Calu3 (cell line): ENCODE measurements at regions not wholly inside any gene's neighbourhood (a gene's known extent, or its start where the extent isn't known, plus 50 kb on each side); places are given as distances from the start of the nearest gene placed in this dataset.

ENCODE experiments used
- BruUV-seq: library from RNA; stranded (reverse); fragments of 400-500 nt; replicated peaks from 2 replicates; lab custom pipeline; 2021; lab: Mats Ljungman, UMichigan
- CTCF ChIA-PET: fragments of 300-600 bp; sonication (Branson Sonifier 250); formaldehyde crosslinking; loops from one replicate; lab custom pipeline; 2022; ENCODE audit warnings: antibody characterized with exemption; lab: Charles Lee
- DNase-seq: peaks from one replicate; pipeline ENCODE4 v3.0.0; 2022
- H3K27ac Mint-ChIP-seq: one replicate; pipeline ENCODE4 v1.8.0; 2022; ENCODE audit warnings: mixed read lengths; ENCODE audit not compliant: unreplicated experiment
- H3K27me3 Mint-ChIP-seq: one replicate; pipeline ENCODE4 v1.8.0; 2022; ENCODE audit warnings: mixed read lengths; ENCODE audit not compliant: unreplicated experiment
- H3K36me3 Mint-ChIP-seq: one replicate; pipeline ENCODE4 v1.8.0; 2022; ENCODE audit warnings: mild to moderate bottlenecking, moderate library complexity, mixed read lengths; ENCODE audit not compliant: insufficient read depth, unreplicated experiment
- H3K4me1 Mint-ChIP-seq: one replicate; pipeline ENCODE4 v1.8.0; 2022; ENCODE audit warnings: mild to moderate bottlenecking, low read depth, mixed read lengths; ENCODE audit not compliant: unreplicated experiment
- H3K4me3 Mint-ChIP-seq: one replicate; pipeline ENCODE4 v1.8.0; 2022; ENCODE audit warnings: mild to moderate bottlenecking, low read depth, moderate library complexity, mixed read lengths; ENCODE audit not compliant: unreplicated experiment
- H3K9me3 Mint-ChIP-seq: one replicate; pipeline ENCODE4 v1.8.0; 2022; ENCODE audit warnings: low read depth, mixed read lengths; ENCODE audit not compliant: unreplicated experiment
- intact Hi-C: fragments of 100-400 bp; cut with micrococcal nuclease; formaldehyde crosslinking; loops from one replicate; pipeline ENCODE4 v1.10.0; 2022; ENCODE audit not compliant: unreplicated experiment
- TF ChIP-seq, protein P1 (sequence below): fragments of 200-600 bp; IDR thresholded peaks from one replicate; pipeline ENCODE4 v1.8.0; 2022; ENCODE audit warnings: antibody characterized with exemption; ENCODE audit not compliant: unreplicated experiment

DNA sequence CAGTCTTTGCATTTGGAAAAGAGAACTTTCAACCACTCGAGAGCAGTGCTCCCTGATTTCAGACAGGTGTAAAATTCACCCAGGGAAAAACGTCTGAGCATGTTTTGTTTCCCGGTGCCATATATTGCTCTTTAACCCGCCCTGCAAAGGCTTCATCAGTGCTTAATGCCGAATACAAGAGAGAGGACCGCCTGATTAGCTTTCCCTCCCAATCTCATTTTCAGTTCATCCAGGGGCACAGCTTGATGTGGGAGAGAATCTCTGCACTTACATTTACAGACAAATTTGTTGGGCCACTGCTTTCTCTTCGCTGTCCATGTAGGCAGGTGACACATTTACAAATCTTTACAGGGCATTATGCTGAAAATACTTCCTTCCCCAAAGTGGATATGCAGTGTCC, 499.1 kb downstream of the LIG4 start:
- no peaks in the 10 kb centered on the region for H3K4me1 Mint-ChIP-seq
- no peak overlapping the region for H3K27ac Mint-ChIP-seq
- TF ChIP-seq, protein P1, sequence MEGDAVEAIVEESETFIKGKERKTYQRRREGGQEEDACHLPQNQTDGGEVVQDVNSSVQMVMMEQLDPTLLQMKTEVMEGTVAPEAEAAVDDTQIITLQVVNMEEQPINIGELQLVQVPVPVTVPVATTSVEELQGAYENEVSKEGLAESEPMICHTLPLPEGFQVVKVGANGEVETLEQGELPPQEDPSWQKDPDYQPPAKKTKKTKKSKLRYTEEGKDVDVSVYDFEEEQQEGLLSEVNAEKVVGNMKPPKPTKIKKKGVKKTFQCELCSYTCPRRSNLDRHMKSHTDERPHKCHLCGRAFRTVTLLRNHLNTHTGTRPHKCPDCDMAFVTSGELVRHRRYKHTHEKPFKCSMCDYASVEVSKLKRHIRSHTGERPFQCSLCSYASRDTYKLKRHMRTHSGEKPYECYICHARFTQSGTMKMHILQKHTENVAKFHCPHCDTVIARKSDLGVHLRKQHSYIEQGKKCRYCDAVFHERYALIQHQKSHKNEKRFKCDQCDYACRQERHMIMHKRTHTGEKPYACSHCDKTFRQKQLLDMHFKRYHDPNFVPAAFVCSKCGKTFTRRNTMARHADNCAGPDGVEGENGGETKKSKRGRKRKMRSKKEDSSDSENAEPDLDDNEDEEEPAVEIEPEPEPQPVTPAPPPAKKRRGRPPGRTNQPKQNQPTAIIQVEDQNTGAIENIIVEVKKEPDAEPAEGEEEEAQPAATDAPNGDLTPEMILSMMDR: no peak
- CTCF ChIA-PET: no interaction called here
- intact Hi-C loops: no loop called here
- no peaks in the 10 kb centered on the region for H3K9me3 Mint-ChIP-seq
- no TSS peak for BruUV-seq
- no peak for DNase-seq
- H3K4me3 Mint-ChIP-seq: no peak overlapping the region
- no peaks in the 10 kb centered on the region for H3K36me3 Mint-ChIP-seq
- H3K27me3 Mint-ChIP-seq: no peaks in the 10 kb centered on the region

DNA sequence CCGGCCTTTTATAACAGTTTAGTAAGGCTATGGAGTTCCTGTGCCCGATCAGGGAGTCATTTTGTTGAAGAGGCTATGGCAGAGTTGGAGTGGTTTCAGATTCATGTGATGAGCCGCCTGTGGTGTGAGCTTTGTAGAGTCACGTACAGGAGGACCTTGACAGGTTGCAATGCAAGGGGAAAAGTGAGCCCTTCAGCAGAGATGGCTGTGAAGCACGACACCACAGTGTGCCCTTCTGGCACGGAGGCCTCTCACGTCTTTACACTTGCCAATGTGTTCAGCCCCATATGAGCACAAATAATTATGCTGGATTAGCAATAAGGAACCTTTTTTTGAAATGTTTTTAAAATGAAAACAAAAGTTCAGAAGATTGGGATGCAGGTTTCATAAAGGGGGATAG, 499.8 kb downstream of the LIG4 start:
- TF ChIP-seq, protein P1: no peak
- Mint-ChIP-seq H3K9me3 (no peaks in the 10 kb centered on the region), H3K4me1 (no peaks in the 10 kb centered on the region), H3K27me3 (no peaks in the 10 kb centered on the region), H3K27ac (no peak overlapping the region), H3K4me3 (no peak overlapping the region), H3K36me3 (no peaks in the 10 kb centered on the region)
- BruUV-seq: no TSS peak
- CTCF ChIA-PET: no interaction called here
- DNase-seq: no peak
- intact Hi-C loops: no loop called here

DNA sequence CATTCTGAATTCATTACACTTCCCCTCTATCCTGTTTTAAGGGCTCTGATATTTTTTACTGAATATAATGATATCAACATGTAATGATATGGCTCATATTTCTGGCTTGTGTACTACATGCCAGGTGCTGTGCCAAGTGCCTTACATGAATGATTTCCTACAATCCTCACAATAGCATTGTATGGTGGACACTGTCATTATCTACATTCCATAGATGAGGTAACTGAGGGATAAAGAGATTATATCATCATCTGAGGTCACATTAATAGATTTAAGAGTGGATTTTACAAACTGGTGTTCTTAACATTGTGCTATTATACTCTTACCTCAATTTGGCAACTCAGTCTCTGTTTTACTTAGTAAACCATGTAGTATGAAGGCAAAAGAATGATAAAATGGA, 502.0 kb downstream of the LIG4 start:
- Mint-ChIP-seq H3K36me3 (no peaks in the 10 kb centered on the region), H3K4me1 (no peaks in the 10 kb centered on the region), H3K4me3 (no peak overlapping the region), H3K27ac (no peak overlapping the region), H3K9me3 (no peaks in the 10 kb centered on the region), H3K27me3 (no peaks in the 10 kb centered on the region)
- DNase-seq: no peak
- CTCF ChIA-PET: no interaction called here
- TF ChIP-seq, protein P1: no peak
- intact Hi-C loops: no loop called here
- no TSS peak for BruUV-seq

DNA sequence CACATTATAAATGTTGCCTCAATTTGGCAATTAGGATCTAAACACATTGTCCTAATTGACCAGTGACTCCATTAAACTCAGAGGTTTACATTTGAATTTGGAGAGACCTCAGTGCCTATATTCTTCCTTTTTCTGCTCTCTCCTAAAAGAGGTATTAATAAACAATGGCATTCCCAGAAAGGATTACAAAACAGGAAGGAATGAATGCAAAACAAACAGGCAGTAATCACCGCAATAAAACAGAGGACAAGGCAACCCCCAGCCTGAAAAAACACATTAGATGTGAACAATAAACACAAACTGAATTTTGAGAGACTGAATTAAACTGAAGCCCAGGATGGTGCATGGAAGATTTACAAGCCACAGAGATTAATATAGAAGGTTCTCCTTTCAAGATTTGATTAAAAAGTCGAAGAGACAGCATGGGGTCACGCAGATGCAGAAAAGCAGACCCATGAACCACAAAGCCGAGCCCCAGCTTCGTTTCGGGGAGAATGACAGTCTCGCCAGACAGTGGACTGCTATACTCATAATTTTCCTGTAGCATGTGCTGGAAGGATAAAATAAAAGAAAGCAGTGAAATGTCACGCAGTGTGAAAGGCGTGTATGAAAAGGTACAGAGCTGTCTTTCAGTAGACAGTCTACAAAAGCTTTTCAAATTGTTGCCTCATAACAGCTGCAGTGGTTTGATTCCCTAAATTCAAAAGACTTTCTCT, 503.0 kb downstream of the LIG4 start:
- TF ChIP-seq, protein P1: no peak
- no peak for DNase-seq
- Mint-ChIP-seq H3K36me3 (no peaks in the 10 kb centered on the region), H3K27ac (no peak overlapping the region), H3K27me3 (no peaks in the 10 kb centered on the region), H3K4me3 (no peak overlapping the region), H3K9me3 (no peaks in the 10 kb centered on the region), H3K4me1 (no peaks in the 10 kb centered on the region)
- intact Hi-C loops: no loop called here
- BruUV-seq: no TSS peak
- CTCF ChIA-PET: no interaction called here
